ENCODE measurements at regions not wholly inside any gene's neighbourhood (a gene's known extent, or its start where the extent isn't known, plus 50 kb on each side); places are given as distances from the start of the nearest gene placed in this dataset.

DNA sequence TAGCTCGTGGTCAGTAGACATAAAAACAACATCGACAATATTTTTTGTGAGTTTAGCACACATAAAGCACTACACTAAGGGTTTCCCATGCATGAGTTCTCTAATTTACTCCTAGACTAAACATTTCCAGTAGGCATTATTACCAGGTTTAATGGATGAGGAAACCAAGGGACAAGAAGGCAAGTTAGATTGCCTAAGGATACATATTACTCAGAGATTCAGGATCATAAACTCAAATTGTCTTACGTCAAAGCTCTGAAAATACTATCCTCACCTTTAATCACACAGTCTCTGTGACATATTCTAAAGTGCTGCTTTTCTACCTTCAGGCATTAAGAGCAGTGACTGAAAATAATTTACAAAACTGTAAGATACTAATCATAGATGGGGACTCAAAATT lies 655.3 kb downstream of the SLC16A7 start:
- H3K9ac ChIP-seq (ENCODE audit: low read length): no peak overlapping the region
- no peaks in the 10 kb centered on the region for H3K4me1 ChIP-seq (ENCODE audit: control insufficient read depth, insufficient read depth, low read length)
- no peaks in the 10 kb centered on the region for H3K36me3 ChIP-seq (ENCODE audit: control insufficient read depth, insufficient read depth, low read length)
- H3K4me3 ChIP-seq (ENCODE audit: low read length): no peak overlapping the region
- H3K27me3 ChIP-seq (ENCODE audit: control insufficient read depth, insufficient read depth, low read length): no peaks in the 10 kb centered on the region
- H3K27ac ChIP-seq (ENCODE audit: low read depth, low read length): no peak overlapping the region

DNA sequence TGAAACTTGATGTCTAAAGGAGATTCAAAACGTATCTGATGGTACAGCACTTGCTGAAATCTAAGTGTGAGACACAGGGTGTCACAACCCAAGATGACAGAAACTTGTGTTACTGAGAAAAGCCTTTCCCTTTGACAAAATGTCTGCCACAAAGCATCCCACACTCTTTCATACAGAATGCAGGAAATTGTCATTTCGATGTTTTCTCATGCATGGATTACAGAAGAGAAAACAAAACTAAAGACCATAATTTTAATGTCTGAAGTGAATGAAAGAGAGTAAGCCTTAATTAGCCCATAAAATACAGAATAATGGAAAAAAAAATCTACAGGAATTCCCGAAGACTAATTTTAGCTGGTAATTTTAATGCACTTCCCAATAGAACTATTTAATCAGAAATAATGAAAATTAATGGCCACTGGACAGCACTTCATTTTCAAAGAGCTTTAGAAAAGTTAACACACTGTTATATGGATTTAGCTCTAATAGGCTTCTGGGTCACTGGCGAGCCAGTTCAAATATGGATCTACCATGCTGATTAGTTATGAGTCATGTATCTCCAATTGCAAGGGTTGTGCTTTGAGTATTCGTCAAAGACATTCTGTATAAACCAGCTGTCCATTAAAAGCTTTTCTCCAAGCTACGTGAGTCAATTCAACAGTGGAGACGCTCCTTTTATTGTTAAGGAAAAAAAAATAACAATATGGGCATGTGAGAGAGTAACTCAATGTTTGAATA lies 656.7 kb downstream of the SLC16A7 start:
- no peaks in the 10 kb centered on the region for H3K4me1 ChIP-seq (ENCODE audit: control insufficient read depth, insufficient read depth, low read length)
- H3K27ac ChIP-seq (ENCODE audit: low read depth, low read length): no peak overlapping the region
- H3K9ac ChIP-seq (ENCODE audit: low read length): no peak overlapping the region
- no peaks in the 10 kb centered on the region for H3K27me3 ChIP-seq (ENCODE audit: control insufficient read depth, insufficient read depth, low read length)
- H3K36me3 ChIP-seq (ENCODE audit: control insufficient read depth, insufficient read depth, low read length): no peaks in the 10 kb centered on the region
- no peak overlapping the region for H3K4me3 ChIP-seq (ENCODE audit: low read length)

DNA sequence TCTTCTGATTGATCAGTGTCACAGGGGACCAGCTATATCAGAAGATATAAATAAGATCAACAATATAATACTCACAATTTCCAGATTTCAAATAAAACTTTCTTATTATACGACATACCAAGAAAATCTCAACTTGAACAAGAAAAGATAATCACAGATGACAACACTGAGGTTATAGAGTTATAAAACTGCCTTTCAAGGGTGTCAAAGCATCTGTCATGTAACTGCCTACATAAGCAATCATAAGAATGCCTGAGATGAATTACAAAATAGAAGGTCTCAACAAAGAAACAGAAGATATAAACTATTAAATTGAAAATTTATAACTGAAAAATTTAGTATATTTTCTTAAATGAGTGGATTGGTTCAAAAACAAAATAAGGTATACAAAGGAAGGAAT lies 659.2 kb downstream of the SLC16A7 start:
- Histone ChIP-seq H3K4me3 (ENCODE audit: low read length) (no peak overlapping the region), H3K36me3 (ENCODE audit: control insufficient read depth, insufficient read depth, low read length) (no peaks in the 10 kb centered on the region), H3K27ac (ENCODE audit: low read depth, low read length) (no peak overlapping the region), H3K27me3 (ENCODE audit: control insufficient read depth, insufficient read depth, low read length) (no peaks in the 10 kb centered on the region), H3K4me1 (ENCODE audit: control insufficient read depth, insufficient read depth, low read length) (no peaks in the 10 kb centered on the region), H3K9ac (ENCODE audit: low read length) (no peak overlapping the region)

DNA sequence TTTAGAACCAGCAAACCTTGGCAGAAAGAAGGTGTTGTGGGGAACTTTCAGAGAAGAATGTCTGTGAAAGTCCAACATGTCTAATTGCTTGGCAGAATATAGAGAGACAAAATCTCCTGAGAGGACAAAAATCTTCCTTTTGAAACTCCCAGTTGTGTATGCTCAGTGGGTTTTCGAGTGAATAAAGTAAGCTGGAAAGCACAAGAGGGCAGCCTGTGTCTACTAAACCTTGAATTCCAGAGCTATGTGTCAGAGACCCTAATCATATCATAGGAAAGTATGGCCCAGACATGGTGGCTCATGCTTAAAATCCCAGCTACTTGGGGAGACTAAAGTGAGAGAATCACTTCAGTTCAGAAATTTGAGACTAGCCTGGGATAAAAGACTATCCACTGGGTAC lies 661.2 kb downstream of the SLC16A7 start:
- no peaks in the 10 kb centered on the region for H3K4me1 ChIP-seq (ENCODE audit: control insufficient read depth, insufficient read depth, low read length)
- no peaks in the 10 kb centered on the region for H3K27me3 ChIP-seq (ENCODE audit: control insufficient read depth, insufficient read depth, low read length)
- no peaks in the 10 kb centered on the region for H3K36me3 ChIP-seq (ENCODE audit: control insufficient read depth, insufficient read depth, low read length)
- no peak overlapping the region for H3K4me3 ChIP-seq (ENCODE audit: low read length)
- H3K9ac ChIP-seq (ENCODE audit: low read length): no peak overlapping the region
- no peak overlapping the region for H3K27ac ChIP-seq (ENCODE audit: low read depth, low read length)

DNA sequence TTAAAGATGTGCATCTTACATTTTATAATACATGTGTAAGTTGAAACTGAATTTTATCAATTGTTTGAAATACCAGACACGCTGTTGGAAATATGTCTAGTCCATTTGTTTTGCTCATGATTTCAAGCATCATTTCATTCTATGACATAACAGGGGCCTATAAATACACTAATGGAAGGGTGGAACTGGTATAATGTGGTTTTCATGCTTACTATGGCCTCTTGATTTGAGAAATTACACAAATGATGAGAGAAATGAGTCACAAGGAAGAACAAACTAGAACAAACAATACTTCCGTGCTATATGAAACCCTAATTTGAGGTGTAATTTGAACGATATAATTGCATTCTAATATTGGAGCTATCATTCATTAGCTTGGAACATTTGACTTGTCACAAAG lies 663.4 kb downstream of the SLC16A7 start:
- Histone ChIP-seq H3K27me3 (ENCODE audit: control insufficient read depth, insufficient read depth, low read length) (no peaks in the 10 kb centered on the region), H3K9ac (ENCODE audit: low read length) (no peak overlapping the region), H3K27ac (ENCODE audit: low read depth, low read length) (no peak overlapping the region), H3K4me3 (ENCODE audit: low read length) (no peak overlapping the region), H3K4me1 (ENCODE audit: control insufficient read depth, insufficient read depth, low read length) (no peaks in the 10 kb centered on the region), H3K36me3 (ENCODE audit: control insufficient read depth, insufficient read depth, low read length) (no peaks in the 10 kb centered on the region)

- H3K36me3 ChIP-seq (ENCODE audit: control insufficient read depth, insufficient read depth, low read length): no peaks in the 10 kb centered on the region
- H3K4me3 ChIP-seq (ENCODE audit: low read length): no peak overlapping the region
- H3K27ac ChIP-seq (ENCODE audit: low read depth, low read length): no peak overlapping the region
- no peaks in the 10 kb centered on the region for H3K27me3 ChIP-seq (ENCODE audit: control insufficient read depth, insufficient read depth, low read length)
- H3K9ac ChIP-seq (ENCODE audit: low read length): no peak overlapping the region
- no peaks in the 10 kb centered on the region for H3K4me1 ChIP-seq (ENCODE audit: control insufficient read depth, insufficient read depth, low read length)
Measured at GRCh38 chr12:60262378-60262777, 666.5 kb downstream of the SLC16A7 start.

GRCh38 chr12:60263161-60263560 lies 667.3 kb downstream of the SLC16A7 start:
- H3K36me3 ChIP-seq (ENCODE audit: control insufficient read depth, insufficient read depth, low read length): no peaks in the 10 kb centered on the region
- H3K9ac ChIP-seq (ENCODE audit: low read length): no peak overlapping the region
- no peaks in the 10 kb centered on the region for H3K27me3 ChIP-seq (ENCODE audit: control insufficient read depth, insufficient read depth, low read length)
- H3K27ac ChIP-seq (ENCODE audit: low read depth, low read length): no peak overlapping the region
- no peak overlapping the region for H3K4me3 ChIP-seq (ENCODE audit: low read length)
- H3K4me1 ChIP-seq (ENCODE audit: control insufficient read depth, insufficient read depth, low read length): no peaks in the 10 kb centered on the region

GRCh38 chr12:60263836-60264493 lies 668.1 kb downstream of the SLC16A7 start:
- Histone ChIP-seq H3K27me3 (ENCODE audit: control insufficient read depth, insufficient read depth, low read length) (no peaks in the 10 kb centered on the region), H3K4me1 (ENCODE audit: control insufficient read depth, insufficient read depth, low read length) (no peaks in the 10 kb centered on the region), H3K9ac (ENCODE audit: low read length) (no peak overlapping the region), H3K36me3 (ENCODE audit: control insufficient read depth, insufficient read depth, low read length) (no peaks in the 10 kb centered on the region), H3K4me3 (ENCODE audit: low read length) (no peak overlapping the region), H3K27ac (ENCODE audit: low read depth, low read length) (no peak overlapping the region)

- no peak overlapping the region for H3K9ac ChIP-seq (ENCODE audit: low read length)
- H3K27ac ChIP-seq (ENCODE audit: low read depth, low read length): no peak overlapping the region
- no peaks in the 10 kb centered on the region for H3K4me1 ChIP-seq (ENCODE audit: control insufficient read depth, insufficient read depth, low read length)
- no peak overlapping the region for H3K4me3 ChIP-seq (ENCODE audit: low read length)
- H3K36me3 ChIP-seq (ENCODE audit: control insufficient read depth, insufficient read depth, low read length): no peaks in the 10 kb centered on the region
- no peaks in the 10 kb centered on the region for H3K27me3 ChIP-seq (ENCODE audit: control insufficient read depth, insufficient read depth, low read length)
Measured at GRCh38 chr12:60265741-60266140, 669.9 kb downstream of the SLC16A7 start.

DNA sequence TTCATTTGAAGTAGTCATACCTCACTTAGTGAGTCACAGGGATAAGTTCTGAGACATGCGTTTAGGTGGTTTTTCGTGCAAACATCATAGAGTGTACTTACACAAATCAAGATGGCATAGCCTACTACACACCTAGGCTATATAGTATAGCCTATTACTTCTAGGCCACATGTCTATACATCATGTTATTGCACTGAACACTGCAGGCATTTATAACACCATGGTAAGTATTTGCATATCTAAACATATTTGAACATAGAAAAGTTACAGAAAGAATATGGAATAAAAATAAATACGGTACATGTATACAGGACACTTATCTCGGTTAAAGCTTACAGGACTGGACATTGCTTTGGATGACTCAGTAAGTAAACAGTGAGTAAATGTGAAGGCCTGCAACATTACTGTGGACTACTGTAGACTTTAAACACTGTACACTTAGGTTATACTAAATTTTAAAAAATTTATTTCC lies 670.6 kb downstream of the SLC16A7 start:
- Histone ChIP-seq H3K27ac (ENCODE audit: low read depth, low read length) (no peak overlapping the region), H3K27me3 (ENCODE audit: control insufficient read depth, insufficient read depth, low read length) (no peaks in the 10 kb centered on the region), H3K36me3 (ENCODE audit: control insufficient read depth, insufficient read depth, low read length) (no peaks in the 10 kb centered on the region), H3K4me3 (ENCODE audit: low read length) (no peak overlapping the region), H3K4me1 (ENCODE audit: control insufficient read depth, insufficient read depth, low read length) (no peaks in the 10 kb centered on the region), H3K9ac (ENCODE audit: low read length) (no peak overlapping the region)

- Histone ChIP-seq H3K4me3 (ENCODE audit: low read length) (no peak overlapping the region), H3K27me3 (ENCODE audit: control insufficient read depth, insufficient read depth, low read length) (no peaks in the 10 kb centered on the region), H3K27ac (ENCODE audit: low read depth, low read length) (no peak overlapping the region), H3K36me3 (ENCODE audit: control insufficient read depth, insufficient read depth, low read length) (no peaks in the 10 kb centered on the region), H3K9ac (ENCODE audit: low read length) (no peak overlapping the region), H3K4me1 (ENCODE audit: control insufficient read depth, insufficient read depth, low read length) (no peaks in the 10 kb centered on the region)
Measured at GRCh38 chr12:60269611-60270269, 673.9 kb downstream of the SLC16A7 start.

- H3K36me3 ChIP-seq (ENCODE audit: control insufficient read depth, insufficient read depth, low read length): no peaks in the 10 kb centered on the region
- no peak overlapping the region for H3K4me3 ChIP-seq (ENCODE audit: low read length)
- H3K27ac ChIP-seq (ENCODE audit: low read depth, low read length): no peak overlapping the region
- H3K27me3 ChIP-seq (ENCODE audit: control insufficient read depth, insufficient read depth, low read length): no peaks in the 10 kb centered on the region
- H3K9ac ChIP-seq (ENCODE audit: low read length): no peak overlapping the region
- H3K4me1 ChIP-seq (ENCODE audit: control insufficient read depth, insufficient read depth, low read length): no peaks in the 10 kb centered on the region
Measured at GRCh38 chr12:60271816-60272215, 676.0 kb downstream of the SLC16A7 start.
